ENCODE measurements at regions not wholly inside any gene's neighbourhood (a gene's known extent, or its start where the extent isn't known, plus 50 kb on each side); places are given as distances from the start of the nearest gene placed in this dataset.
"Not testable (repeated sequence)": the region's sequence is repeated elsewhere in the genome, so short reads cannot be mapped to it uniquely, and the experiment has no call there.

- Mint-ChIP-seq H3K27ac (no peak overlapping the region), H3K4me3 (no peak overlapping the region)
- intact Hi-C loops (cut with micrococcal nuclease), result no loop called here
Observed at GRCh38 chr16:50450957-50451356, 82.2 kb upstream of the BRD7 start.

GRCh38 chr16:50449800-50450199 lies 81.0 kb upstream of the BRD7 start:
- H3K27ac Mint-ChIP-seq, result no peak overlapping the region
- no peaks in the 10 kb centered on the region for H3K9me3 Mint-ChIP-seq
- no peaks in the 10 kb centered on the region for H3K36me3 Mint-ChIP-seq (ENCODE audit: low read depth)
- no peaks in the 10 kb centered on the region for H3K4me1 Mint-ChIP-seq (ENCODE audit: low read depth)
- intact Hi-C loops (cut with micrococcal nuclease), result no loop called here
- H3K27me3 Mint-ChIP-seq, result peaks cover 5% of the 10 kb centered on the region
- H3K4me3 Mint-ChIP-seq, result no peak overlapping the region

More at GRCh38 chr16:50450957-50451356, 82.2 kb upstream of the BRD7 start:
- Mint-ChIP-seq H3K36me3 (ENCODE audit: low read depth) (no peaks in the 10 kb centered on the region), H3K9me3 (no peaks in the 10 kb centered on the region), H3K27me3 (peaks cover 6% of the 10 kb centered on the region), H3K4me1 (ENCODE audit: low read depth) (no peaks in the 10 kb centered on the region)

- Mint-ChIP-seq H3K27ac (no peak overlapping the region), H3K27me3 (peaks cover 7% of the 10 kb centered on the region), H3K36me3 (ENCODE audit: low read depth) (no peaks in the 10 kb centered on the region), H3K9me3 (no peaks in the 10 kb centered on the region), H3K4me3 (no peak overlapping the region), H3K4me1 (ENCODE audit: low read depth) (no peaks in the 10 kb centered on the region)
- intact Hi-C loops (cut with micrococcal nuclease), result no loop called here
Observed at GRCh38 chr16:50448981-50449380, 80.2 kb upstream of the BRD7 start.

- Mint-ChIP-seq H3K36me3 (ENCODE audit: low read depth) (no peaks in the 10 kb centered on the region), H3K27ac (no peak overlapping the region), H3K27me3 (peaks cover 7% of the 10 kb centered on the region), H3K4me3 (no peak overlapping the region), H3K4me1 (ENCODE audit: low read depth) (no peaks in the 10 kb centered on the region), H3K9me3 (no peaks in the 10 kb centered on the region)
- intact Hi-C loops (cut with micrococcal nuclease), result no loop called here
Observed at GRCh38 chr16:50448522-50448921, 79.7 kb upstream of the BRD7 start.

GRCh38 chr16:50447386-50447785 lies 78.6 kb upstream of the BRD7 start:
- H3K9me3 Mint-ChIP-seq; H3K27me3 Mint-ChIP-seq; H3K4me1 Mint-ChIP-seq (ENCODE audit: low read depth); intact Hi-C loops (cut with micrococcal nuclease); H3K36me3 Mint-ChIP-seq (ENCODE audit: low read depth); H3K27ac Mint-ChIP-seq; H3K4me3 Mint-ChIP-seq: not testable (repeated sequence)

- H3K27ac Mint-ChIP-seq, result no peak overlapping the region
- peaks cover 7% of the 10 kb centered on the region for H3K27me3 Mint-ChIP-seq
- H3K9me3 Mint-ChIP-seq, result peaks cover 9% of the 10 kb centered on the region
- H3K36me3 Mint-ChIP-seq (ENCODE audit: low read depth), result no peaks in the 10 kb centered on the region
- no peak overlapping the region for H3K4me3 Mint-ChIP-seq
- intact Hi-C loops (cut with micrococcal nuclease), result no loop called here
- no peaks in the 10 kb centered on the region for H3K4me1 Mint-ChIP-seq (ENCODE audit: low read depth)
Observed at GRCh38 chr16:50446861-50447260, 78.1 kb upstream of the BRD7 start.

- Mint-ChIP-seq H3K27me3 (peaks cover 7% of the 10 kb centered on the region), H3K9me3 (peaks cover 19% of the 10 kb centered on the region), H3K4me1 (ENCODE audit: low read depth) (no peaks in the 10 kb centered on the region), H3K27ac (no peak overlapping the region), H3K36me3 (ENCODE audit: low read depth) (no peaks in the 10 kb centered on the region), H3K4me3 (no peak overlapping the region)
- intact Hi-C loops (cut with micrococcal nuclease), result no loop called here
Observed at GRCh38 chr16:50445621-50446555, 77.1 kb upstream of the BRD7 start.

- Mint-ChIP-seq H3K27ac (no peak overlapping the region), H3K4me3 (no peak overlapping the region), H3K9me3 (peaks cover 32% of the 10 kb centered on the region), H3K4me1 (ENCODE audit: low read depth) (no peaks in the 10 kb centered on the region), H3K36me3 (ENCODE audit: low read depth) (no peaks in the 10 kb centered on the region), H3K27me3 (peaks cover 7% of the 10 kb centered on the region)
- intact Hi-C loops (cut with micrococcal nuclease), result no loop called here
Observed at GRCh38 chr16:50444526-50444925, 75.7 kb upstream of the BRD7 start.

- H3K36me3 Mint-ChIP-seq (ENCODE audit: low read depth), result no peaks in the 10 kb centered on the region
- no peaks in the 10 kb centered on the region for H3K4me1 Mint-ChIP-seq (ENCODE audit: low read depth)
- peaks cover 43% of the 10 kb centered on the region for H3K9me3 Mint-ChIP-seq
- peaks cover 2% of the 10 kb centered on the region for H3K27me3 Mint-ChIP-seq
- H3K4me3 Mint-ChIP-seq, result no peak overlapping the region
- intact Hi-C loops (cut with micrococcal nuclease), result no loop called here
- H3K27ac Mint-ChIP-seq, result no peak overlapping the region
Observed at GRCh38 chr16:50442221-50442620, 73.4 kb upstream of the BRD7 start.

- no peak overlapping the region for H3K4me3 Mint-ChIP-seq
- H3K27me3 Mint-ChIP-seq, result peaks cover 1% of the 10 kb centered on the region
Observed at GRCh38 chr16:50441486-50442157, 72.8 kb upstream of the BRD7 start.

GRCh38 chr16:50440991-50441390 lies 72.2 kb upstream of the BRD7 start:
- Mint-ChIP-seq H3K27me3 (peaks cover 1% of the 10 kb centered on the region), H3K36me3 (ENCODE audit: low read depth) (no peaks in the 10 kb centered on the region), H3K9me3 (peaks cover 43% of the 10 kb centered on the region), H3K4me1 (ENCODE audit: low read depth) (no peaks in the 10 kb centered on the region), H3K27ac (no peak overlapping the region), H3K4me3 (no peak overlapping the region)
- intact Hi-C loops (cut with micrococcal nuclease), result no loop called here

More at GRCh38 chr16:50441486-50442157, 72.8 kb upstream of the BRD7 start:
- Mint-ChIP-seq H3K4me1 (ENCODE audit: low read depth) (no peaks in the 10 kb centered on the region), H3K9me3 (peaks cover 43% of the 10 kb centered on the region), H3K36me3 (ENCODE audit: low read depth) (no peaks in the 10 kb centered on the region), H3K27ac (no peak overlapping the region)
- intact Hi-C loops (cut with micrococcal nuclease), result no loop called here

GRCh38 chr16:50440531-50440930 lies 71.7 kb upstream of the BRD7 start:
- intact Hi-C loops (cut with micrococcal nuclease), result no loop called here
- Mint-ChIP-seq H3K27me3 (peaks cover 1% of the 10 kb centered on the region), H3K27ac (no peak overlapping the region), H3K9me3 (peaks cover 43% of the 10 kb centered on the region), H3K4me3 (no peak overlapping the region), H3K36me3 (ENCODE audit: low read depth) (no peaks in the 10 kb centered on the region), H3K4me1 (ENCODE audit: low read depth) (no peaks in the 10 kb centered on the region)

- H3K27ac Mint-ChIP-seq, result no peak overlapping the region
- peaks cover 43% of the 10 kb centered on the region for H3K9me3 Mint-ChIP-seq
- no peak overlapping the region for H3K4me3 Mint-ChIP-seq
- peaks cover 11% of the 10 kb centered on the region for H3K27me3 Mint-ChIP-seq
- H3K36me3 Mint-ChIP-seq (ENCODE audit: low read depth), result no peaks in the 10 kb centered on the region
- H3K4me1 Mint-ChIP-seq (ENCODE audit: low read depth), result no peaks in the 10 kb centered on the region
- intact Hi-C loops (cut with micrococcal nuclease), result no loop called here
Observed at GRCh38 chr16:50437769-50438437, 69.1 kb upstream of the BRD7 start.

- Mint-ChIP-seq H3K4me3 (no peak overlapping the region), H3K27ac (no peak overlapping the region), H3K36me3 (ENCODE audit: low read depth) (no peaks in the 10 kb centered on the region), H3K9me3 (peaks cover 28% of the 10 kb centered on the region), H3K27me3 (peaks cover 11% of the 10 kb centered on the region), H3K4me1 (ENCODE audit: low read depth) (no peaks in the 10 kb centered on the region)
- intact Hi-C loops (cut with micrococcal nuclease), result no loop called here
Observed at GRCh38 chr16:50436271-50436670, 67.5 kb upstream of the BRD7 start.

Measured in dendritic cell treated with granulocyte-macrophage colony-stimulating factor and Interleukin-4, amounts not matched to agents 40 ng/mL and 50 ng/mL, for 4 days (primary cell).